A549 (cell line): ENCODE measurements at regions not wholly inside any gene's neighbourhood (a gene's known extent, or its start where the extent isn't known, plus 50 kb on each side); places are given as distances from the start of the nearest gene placed in this dataset.

Source experiments
- CTCF ChIP-seq: fragments of >200 bp; sonication (Bioruptor Twin); formaldehyde crosslinking; IDR thresholded peaks from 3 replicates; pipeline ENCODE4 v1.5.1; 2016
- EP300 ChIP-seq, 2 experiments: fragments of >200 bp; sonication (Bioruptor Twin); formaldehyde crosslinking; IDR thresholded peaks; 2 replicates in 1 of 2; 3 replicates in 1 of 2; pipeline ENCODE4 v1.6.1; 2016 to 2017
- FOSB ChIP-seq: fragments of 250-450 bp; sonication (Bioruptor Pico); IDR thresholded peaks from 2 replicates; pipeline ENCODE4 v1.5.0; 2020; ENCODE audit warnings: mild to moderate bottlenecking, moderate library complexity
- MAFK ChIP-seq: fragments of 450-650 bp; IDR thresholded peaks from 2 replicates; pipeline ENCODE4 v1.6.1; 2014; ENCODE audit not compliant: partially characterized antibody
- MAZ ChIP-seq: fragments of 150-350 bp; IDR thresholded peaks from 2 replicates; pipeline ENCODE4 v1.6.1; 2014; ENCODE audit warnings: antibody characterized with exemption, low read depth, low read length, borderline replicate concordance
- NR3C1 ChIP-seq: fragments of >200 bp; sonication (Bioruptor Twin); formaldehyde crosslinking; IDR thresholded peaks from 3 replicates; pipeline ENCODE4 v1.6.1; 2017
- PHF8 ChIP-seq: fragments of 200-600 bp; sonication (generic); IDR thresholded peaks from 2 replicates; pipeline ENCODE4 v1.6.1; 2016; ENCODE audit warnings: low read depth, mild to moderate bottlenecking, antibody characterized with exemption, moderate library complexity, borderline replicate concordance
- USF2 ChIP-seq: fragments of 450-650 bp; IDR thresholded peaks from 2 replicates; pipeline ENCODE4 v1.6.1; 2014; ENCODE audit warnings: antibody characterized with exemption
- TF ChIP-seq, protein P1 (sequence below): IDR thresholded peaks from 2 replicates; pipeline ENCODE4 v1.6.1; 2012

GRCh38 chr4:149949381-149949780, 128.9 kb upstream of the DCLK2 start:
- no peak for TF ChIP-seq NR3C1
- TF ChIP-seq USF2: no peak
- TF ChIP-seq MAZ: no peak
- no peak for TF ChIP-seq PHF8
- TF ChIP-seq FOSB (CRISPR knock-in tag): no peak
- no peak for TF ChIP-seq CTCF
- TF ChIP-seq, protein P1, sequence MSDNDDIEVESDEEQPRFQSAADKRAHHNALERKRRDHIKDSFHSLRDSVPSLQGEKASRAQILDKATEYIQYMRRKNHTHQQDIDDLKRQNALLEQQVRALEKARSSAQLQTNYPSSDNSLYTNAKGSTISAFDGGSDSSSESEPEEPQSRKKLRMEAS: no peak
- no peak for TF ChIP-seq MAFK
- no peak for TF ChIP-seq EP300 (IDR thresholded peaks at IDR 0.05)
